HCT116 (cell line): ENCODE measurements at regions not wholly inside any gene's neighbourhood (a gene's known extent, or its start where the extent isn't known, plus 50 kb on each side); places are given as distances from the start of the nearest gene placed in this dataset.

Experiments
- ATAC-seq: fragments of 200-7000 bp; cut with Tn5 transposase; 2 replicates; pipeline ENCODE4 v1.9.1; 2020; ENCODE audit warnings: mild to moderate bottlenecking, moderate library complexity
- BruUV-seq: library from RNA; stranded (reverse); fragments of 400-500 nt; replicated peaks from 2 replicates; lab custom pipeline; 2021; lab: Mats Ljungman, UMichigan
- CTCF ChIA-PET: fragments of 300-600 bp; sonication (Branson Sonifier 250); formaldehyde crosslinking; loops from one replicate; lab custom pipeline; 2021; ENCODE audit warnings: antibody characterized with exemption; lab: Charles Lee
- POLR2A ChIA-PET: fragments of 300-600, 350-600 bp; sonication (Branson Sonifier 250); formaldehyde crosslinking; loops from one replicate; lab custom pipeline; 2021; ENCODE audit warnings: antibody characterized with exemption; lab: Charles Lee
- RAD21 ChIA-PET, 2 experiments: fragments of 300-600 bp; sonication (Branson Sonifier 250); formaldehyde crosslinking; loops; one replicate each; lab custom pipeline; 2023; ENCODE audit warnings: low total read pairs in 2 of 2; ENCODE audit not compliant: uncharacterized antibody in 2 of 2, unreplicated experiment in 2 of 2, low non-redundant PET in 1 of 2; lab: Charles Lee
- DNase-seq: peaks from one replicate; pipeline ENCODE4 v3.0.0-alpha.2; 2010; ENCODE audit warnings: low read depth, low spot score
- H2AFZ ChIP-seq: fragments of 200-600 bp; shearing (Covaris generic), sonication (generic); 2 replicates; pipeline ENCODE4 v1.6.1; 2017; ENCODE audit warnings: low read depth, mixed run types, mixed read lengths, antibody characterized with exemption, low read length; ENCODE audit not compliant: poor library complexity, severe bottlenecking
- H3K27ac ChIP-seq: 2 replicates; pipeline ENCODE4 v1.5.1; 2012; ENCODE audit warnings: low read depth, low read length
- H3K27me3 ChIP-seq: fragments of 200-600 bp; sonication (generic); 2 replicates; pipeline ENCODE4 v1.6.1; 2016; ENCODE audit warnings: mixed run types, low read length, mixed read lengths; ENCODE audit not compliant: insufficient read depth
- H3K36me3 ChIP-seq, 2 experiments: fragments of 200-500 bp in 1 of 2; fragments of 200-600 bp in 1 of 2; sonication (Bioruptor generic) in 1 of 2; sonication (generic) in 1 of 2; 2 replicates each; pipeline versions ENCODE4 v1.5.1 to v1.6.1; 2014 to 2016; ENCODE audit warnings: low read length in 2 of 2, inconsistent platforms in 1 of 2, mixed read lengths in 1 of 2, mixed run types in 1 of 2; ENCODE audit not compliant: insufficient read depth in 2 of 2, control insufficient read depth in 1 of 2
- H3K4me1 ChIP-seq, 2 experiments: fragments of 200-600 bp in 1 of 2; sonication (generic) in 1 of 2; 2 replicates each; pipeline versions ENCODE4 v1.5.1 to v1.6.1; 2012 to 2017; ENCODE audit warnings: low read length in 2 of 2, inconsistent platforms in 1 of 2, mild to moderate bottlenecking in 1 of 2, mixed read lengths in 1 of 2, mixed run types in 1 of 2, moderate library complexity in 1 of 2; ENCODE audit not compliant: insufficient read depth in 2 of 2, control insufficient read depth in 1 of 2
- H3K4me2 ChIP-seq: fragments of 200-600 bp; sonication (generic); 2 replicates; pipeline ENCODE4 v1.6.1; 2017; ENCODE audit warnings: mixed run types, low read length, mixed read lengths
- H3K4me3 ChIP-seq, 2 experiments: fragments of 200-600 bp in 1 of 2; sonication (generic) in 1 of 2; replicated peaks in 1 of 2; 2 replicates each; pipeline ENCODE4 v1.5.1; 2011 to 2016; ENCODE audit warnings: low read length in 2 of 2, control low read depth in 1 of 2, low read depth in 1 of 2, mild to moderate bottlenecking in 1 of 2, mixed read lengths in 1 of 2, mixed run types in 1 of 2
- H3K79me2 ChIP-seq: fragments of 200-600 bp; sonication (generic); 2 replicates; pipeline ENCODE4 v1.6.1; 2017; ENCODE audit warnings: mild to moderate bottlenecking, mixed run types, low read length, moderate library complexity, mixed read lengths; ENCODE audit not compliant: insufficient read depth
- H3K9ac ChIP-seq: fragments of 200-600 bp; sonication (generic); 2 replicates; pipeline ENCODE4 v1.6.1; 2016; ENCODE audit warnings: low read length, mixed read lengths
- H3K9me2 ChIP-seq: fragments of 200-600 bp; sonication (generic), shearing (Covaris generic); 2 replicates; pipeline ENCODE4 v1.6.1; 2017; ENCODE audit warnings: mixed run types, mild to moderate bottlenecking, moderate library complexity; ENCODE audit not compliant: insufficient read depth
- H3K9me3 ChIP-seq, 2 experiments: fragments of 200-500 bp in 1 of 2; fragments of 200-600 bp in 1 of 2; sonication (Bioruptor generic) in 1 of 2; sonication (generic) in 1 of 2; 2 replicates each; pipeline ENCODE4 v1.6.1; 2014 to 2017; ENCODE audit warnings: low read length in 2 of 2, mixed read lengths in 2 of 2, inconsistent platforms in 1 of 2, low read depth in 1 of 2, mild to moderate bottlenecking in 1 of 2, mixed run types in 1 of 2, moderate library complexity in 1 of 2; ENCODE audit not compliant: control insufficient read depth in 1 of 2, insufficient read depth in 1 of 2
- H4K20me1 ChIP-seq: fragments of 200-600 bp; sonication (generic), shearing (Covaris generic); 2 replicates; pipeline ENCODE4 v1.6.1; 2017; ENCODE audit warnings: mixed run types, mild to moderate bottlenecking, moderate library complexity; ENCODE audit not compliant: insufficient read depth
- CBX3 ChIP-seq: IDR thresholded peaks from 2 replicates; pipeline ENCODE4 v1.6.1; 2012; ENCODE audit warnings: low read depth
- CEBPB ChIP-seq: IDR thresholded peaks from 2 replicates; pipeline ENCODE4 v1.6.1; 2012; ENCODE audit warnings: low read depth
- CTCF ChIP-seq, 3 experiments: fragments of 200-600 bp in 1 of 3; sonication (generic) in 1 of 3; IDR thresholded peaks in 2 of 3; conservative IDR thresholded peaks in 1 of 3; 2 replicates each; pipeline ENCODE4 v1.5.1; 2012 to 2017; ENCODE audit warnings: low read depth in 2 of 3, low read length in 2 of 3, antibody characterized with exemption in 1 of 3, borderline replicate concordance in 1 of 3, control low read depth in 1 of 3, mild to moderate bottlenecking in 1 of 3, mixed read lengths in 1 of 3, mixed run types in 1 of 3, moderate library complexity in 1 of 3; ENCODE audit not compliant: insufficient read depth in 1 of 3
- EGR1 ChIP-seq: IDR thresholded peaks from 2 replicates; pipeline ENCODE4 v1.6.1; 2012; ENCODE audit warnings: low read depth
- ELF1 ChIP-seq: IDR thresholded peaks from 2 replicates; pipeline ENCODE4 v1.6.1; 2012; ENCODE audit warnings: low read depth, borderline replicate concordance
- MAX ChIP-seq: IDR thresholded peaks from 2 replicates; pipeline ENCODE4 v1.6.1; 2012
- POLR2A ChIP-seq: IDR thresholded peaks from 2 replicates; pipeline ENCODE4 v1.7.0; 2011; ENCODE audit warnings: borderline replicate concordance; ENCODE audit not compliant: insufficient read depth, insufficient read length; ENCODE audit errors: extremely low read depth
- POLR2AphosphoS5 ChIP-seq: IDR thresholded peaks from 2 replicates; pipeline ENCODE4 v1.6.1; 2011; ENCODE audit warnings: mild to moderate bottlenecking, low read depth, low read length, moderate library complexity
- RAD21 ChIP-seq: IDR thresholded peaks from 2 replicates; pipeline ENCODE4 v1.6.1; 2012; ENCODE audit warnings: low read depth, mild to moderate bottlenecking
- REST ChIP-seq: IDR thresholded peaks from 2 replicates; pipeline ENCODE4 v1.6.1; 2012; ENCODE audit warnings: low read depth
- SP1 ChIP-seq: IDR thresholded peaks from 2 replicates; pipeline ENCODE4 v1.6.1; 2012; ENCODE audit warnings: low read depth
- SRF ChIP-seq: IDR thresholded peaks from 2 replicates; pipeline ENCODE4 v1.6.1; 2012; ENCODE audit warnings: low read depth
- TCF7L2 ChIP-seq: IDR thresholded peaks from 2 replicates; pipeline ENCODE4 v1.7.0; 2011; ENCODE audit warnings: borderline replicate concordance, inconsistent platforms; ENCODE audit not compliant: insufficient read depth, insufficient read length; ENCODE audit errors: extremely low read depth
- YY1 ChIP-seq: IDR thresholded peaks from 2 replicates; pipeline ENCODE4 v1.6.1; 2011; ENCODE audit warnings: low read length, low read depth, moderate library complexity, mild to moderate bottlenecking; ENCODE audit not compliant: insufficient replicate concordance; ENCODE audit errors: extremely low read depth
- ZFX ChIP-seq: fragments of 450-650 bp; IDR thresholded peaks from 2 replicates; pipeline ENCODE4 v1.6.1; 2017
- intact Hi-C: fragments of 100-400 bp; cut with micrococcal nuclease; formaldehyde crosslinking; loops from 2 replicates; pipeline ENCODE4 v1.10.0; 2022

GRCh38 chr12:104840262-104840661 lies 117.8 kb downstream of the SLC41A2 start:
- H3K27ac ChIP-seq = no peak overlapping the region
- TF ChIP-seq ZFX = no peak
- no peak for TF ChIP-seq MAX
- TF ChIP-seq EGR1 = no peak
- TF ChIP-seq YY1 = no peak
- no peak for TF ChIP-seq SRF
- ChIA-PET CTCF (no interaction called here), POLR2A (no interaction called here), RAD21 (interaction anchor here in 1 of 2 experiments (0.5 kb wide), 1 partner anchor 725 kb away, joined by 4 read pairs; no protein-coding TSS in a partner anchor)
- H4K20me1 ChIP-seq = no peaks in the 10 kb centered on the region
- H3K4me3 ChIP-seq = no peak overlapping the region
- BruUV-seq = no TSS peak
- no peak overlapping the region for H3K4me2 ChIP-seq
- H3K79me2 ChIP-seq = no peaks in the 10 kb centered on the region
- no peaks in the 10 kb centered on the region for H3K36me3 ChIP-seq
- H2AFZ ChIP-seq = no peak overlapping the region
- H3K9me3 ChIP-seq = no peaks in the 10 kb centered on the region
- no peaks in the 10 kb centered on the region for H3K4me1 ChIP-seq
- no peak overlapping the region for H3K9ac ChIP-seq
- DNase-seq = no peak
- no peaks in the 10 kb centered on the region for H3K9me2 ChIP-seq
- intact Hi-C loops = no loop called here
- no peak for ATAC-seq
- H3K27me3 ChIP-seq = no peaks in the 10 kb centered on the region

GRCh38 chr12:104835317-104835716 lies 122.8 kb downstream of the SLC41A2 start:
- Histone ChIP-seq H3K36me3 (no peaks in the 10 kb centered on the region), H3K9me2 (no peaks in the 10 kb centered on the region), H3K9me3 (no peaks in the 10 kb centered on the region), H3K27me3 (no peaks in the 10 kb centered on the region), H3K4me1 (no peaks in the 10 kb centered on the region), H2AFZ (no peak overlapping the region), H3K4me2 (no peak overlapping the region), H3K27ac (no peak overlapping the region), H4K20me1 (no peaks in the 10 kb centered on the region), H3K79me2 (no peaks in the 10 kb centered on the region), H3K4me3 (no peak overlapping the region), H3K9ac (no peak overlapping the region)
- ChIA-PET POLR2A (no interaction called here), RAD21 (no interaction called here), CTCF (no interaction called here)
- DNase-seq (no peak), ATAC-seq (no peak)
- no TSS peak for BruUV-seq
- intact Hi-C loops = no loop called here
- TF ChIP-seq ELF1 = no peak
- no peak for TF ChIP-seq TCF7L2
- TF ChIP-seq YY1 = no peak
- no peak for TF ChIP-seq CBX3
- no peak for TF ChIP-seq POLR2A
- TF ChIP-seq MAX = no peak
- no peak for TF ChIP-seq REST
- TF ChIP-seq SP1 = no peak
- no peak for TF ChIP-seq CTCF (IDR thresholded peaks at IDR 0.05 in 2 of 3, conservative IDR thresholded peaks at IDR 0.05 in 1 of 3; ENCODE audit: borderline replicate concordance in 1 of 3, insufficient read depth in 1 of 3, low read depth in 2 of 3, low read length in 2 of 3)
- TF ChIP-seq RAD21 = no peak
- no peak for TF ChIP-seq POLR2AphosphoS5
- no peak for TF ChIP-seq CEBPB
